T47D (cell line): ENCODE measurements at regions not wholly inside any gene's neighbourhood (a gene's known extent, or its start where the extent isn't known, plus 50 kb on each side); places are given as distances from the start of the nearest gene placed in this dataset.

Experiments used
- DNase-seq, 2 experiments: peaks; one replicate each; pipeline versions ENCODE4 v3.0.0 to v3.0.0-alpha.2; 2011 to 2012; ENCODE audit warnings: low read depth in 1 of 2, low spot score in 1 of 2
- JUND ChIP-seq: IDR thresholded peaks from 2 replicates; pipeline ENCODE4 v1.6.1; 2012; ENCODE audit warnings: low read depth
- in situ Hi-C: cut with HindIII; loops from 2 replicates; pipeline ENCODE4 v1.10.0; 2016; ENCODE audit warnings: low sequenced_read_pairs, low pct_unique_long_range_greater_than_20kb

DNA sequence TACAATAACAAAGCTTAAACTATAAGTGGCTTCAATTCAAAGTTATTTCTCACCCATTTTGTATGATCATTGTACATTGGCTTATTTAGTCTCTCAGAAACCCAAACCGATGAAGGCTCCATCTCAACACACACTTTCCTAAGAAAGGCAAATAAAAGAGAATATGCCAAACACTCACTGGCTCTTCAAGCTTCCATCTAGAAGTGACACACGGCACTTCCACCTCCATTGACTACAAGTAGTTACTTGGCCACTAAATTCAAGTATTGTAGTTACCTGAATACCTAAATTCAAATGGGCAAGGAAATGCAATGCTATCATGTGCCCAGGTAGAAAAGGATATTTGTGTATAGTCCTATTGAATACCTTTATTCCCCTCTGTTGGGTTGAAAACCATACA lies 170.6 kb downstream of the OGFRL1 start:
- TF ChIP-seq JUND = no peak
- in situ Hi-C loops = no loop called here
- DNase-seq = no peak

DNA sequence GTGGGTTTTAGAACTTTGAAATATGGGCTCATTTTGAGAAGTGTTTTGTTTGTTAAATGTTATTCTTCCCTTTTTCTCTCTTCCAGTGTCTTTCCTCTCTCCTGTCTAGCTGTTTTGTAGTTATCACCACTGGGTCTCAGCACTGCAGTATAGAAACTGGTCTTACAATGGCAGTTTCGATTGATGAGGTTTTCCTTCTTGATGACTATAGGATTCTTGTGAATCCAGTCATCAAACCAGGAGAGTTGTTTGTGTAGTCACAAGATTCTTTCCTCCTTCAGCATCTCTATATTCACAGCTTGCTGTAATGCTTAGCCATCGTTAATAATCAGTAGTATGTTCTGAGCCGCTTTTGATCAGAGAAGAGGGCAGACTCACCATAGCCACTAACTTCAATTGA lies 172.3 kb downstream of the OGFRL1 start:
- in situ Hi-C loops = no loop called here
- no peak for DNase-seq

DNA sequence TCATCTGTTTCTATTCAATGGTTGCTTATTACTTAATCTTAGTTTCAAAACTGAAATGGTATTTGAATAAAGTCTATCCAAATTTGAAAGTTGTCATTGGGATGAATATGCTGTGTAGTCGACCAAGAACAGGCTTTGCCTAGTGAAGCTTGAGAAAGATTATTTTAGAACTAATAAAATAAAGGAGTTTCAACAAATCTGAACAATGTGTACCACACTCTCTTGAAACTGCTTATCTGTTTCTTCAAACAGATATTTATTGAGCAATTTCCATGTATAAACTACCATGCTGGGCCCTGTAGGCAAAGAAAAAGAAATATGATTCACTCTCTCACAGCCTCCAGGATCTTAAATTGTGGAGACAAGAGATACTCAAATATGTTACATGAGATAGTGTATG lies 174.4 kb downstream of the OGFRL1 start:
- DNase-seq = no peak
- TF ChIP-seq JUND = no peak
- in situ Hi-C loops = no loop called here

More for the DNA sequence above, 172.3 kb downstream of the OGFRL1 start:
- no peak for TF ChIP-seq JUND

DNA sequence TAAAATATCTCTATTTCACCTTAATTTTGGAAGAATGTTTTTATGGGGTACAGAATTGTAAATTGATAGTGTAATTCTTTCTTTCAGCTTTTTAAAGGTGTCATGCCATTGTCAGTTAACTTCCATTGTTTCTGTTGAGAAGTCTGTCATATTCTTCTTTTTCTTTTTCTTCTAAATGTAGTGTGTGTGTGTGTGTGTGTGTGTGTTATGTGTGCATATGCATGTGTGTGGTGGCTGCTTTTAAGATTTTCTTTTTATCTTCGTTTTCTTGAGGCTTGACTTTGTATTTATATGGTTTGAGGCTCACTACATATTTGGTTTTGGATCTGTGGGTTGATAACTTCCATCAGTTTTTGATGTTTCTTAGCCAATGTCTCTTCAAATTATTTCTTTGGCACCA lies 176.5 kb downstream of the OGFRL1 start:
- in situ Hi-C loops = no loop called here
- no peak for DNase-seq
- TF ChIP-seq JUND = no peak

DNA sequence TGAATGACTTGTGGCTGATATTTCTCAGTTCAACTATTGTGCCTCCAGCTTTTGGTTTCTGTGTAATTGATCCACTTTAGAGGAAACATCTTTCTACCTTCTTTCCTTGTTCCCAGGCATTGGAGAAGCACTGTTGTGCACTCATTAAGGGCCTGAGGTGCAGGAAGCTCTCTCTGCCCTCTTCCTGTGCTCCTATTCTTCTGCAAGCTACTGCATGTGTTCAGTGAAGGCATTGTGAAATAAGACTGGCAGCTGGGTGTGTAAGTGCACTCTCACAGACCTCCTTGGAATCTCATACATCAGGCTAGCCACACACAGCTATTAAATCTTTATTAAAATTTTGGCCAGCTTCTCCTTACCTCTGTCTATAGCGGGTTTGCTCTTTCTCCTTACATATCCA lies 177.8 kb downstream of the OGFRL1 start:
- TF ChIP-seq JUND = no peak
- in situ Hi-C loops = no loop called here

DNA sequence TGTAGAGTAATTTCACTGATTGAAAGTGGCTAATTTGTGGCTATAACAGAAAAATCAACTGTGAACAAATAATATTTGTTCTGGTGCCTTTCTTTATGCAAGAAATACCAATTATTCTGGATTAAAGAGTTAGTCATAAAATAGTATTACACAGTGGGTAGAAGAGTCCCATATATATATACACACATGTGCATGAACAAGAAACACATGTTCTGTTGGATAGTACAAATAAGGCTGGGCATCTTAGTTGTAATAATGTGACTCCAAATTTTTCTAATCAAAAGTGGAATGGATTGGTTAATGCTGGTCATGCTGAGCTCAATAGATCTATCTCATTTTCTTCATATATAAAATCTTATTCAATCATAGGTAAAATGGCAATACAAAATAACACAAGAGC lies 179.4 kb downstream of the OGFRL1 start:
- no peak for TF ChIP-seq JUND
- DNase-seq = no peak
- in situ Hi-C loops = no loop called here

More for the DNA sequence above, 177.8 kb downstream of the OGFRL1 start:
- no peak for DNase-seq

DNA sequence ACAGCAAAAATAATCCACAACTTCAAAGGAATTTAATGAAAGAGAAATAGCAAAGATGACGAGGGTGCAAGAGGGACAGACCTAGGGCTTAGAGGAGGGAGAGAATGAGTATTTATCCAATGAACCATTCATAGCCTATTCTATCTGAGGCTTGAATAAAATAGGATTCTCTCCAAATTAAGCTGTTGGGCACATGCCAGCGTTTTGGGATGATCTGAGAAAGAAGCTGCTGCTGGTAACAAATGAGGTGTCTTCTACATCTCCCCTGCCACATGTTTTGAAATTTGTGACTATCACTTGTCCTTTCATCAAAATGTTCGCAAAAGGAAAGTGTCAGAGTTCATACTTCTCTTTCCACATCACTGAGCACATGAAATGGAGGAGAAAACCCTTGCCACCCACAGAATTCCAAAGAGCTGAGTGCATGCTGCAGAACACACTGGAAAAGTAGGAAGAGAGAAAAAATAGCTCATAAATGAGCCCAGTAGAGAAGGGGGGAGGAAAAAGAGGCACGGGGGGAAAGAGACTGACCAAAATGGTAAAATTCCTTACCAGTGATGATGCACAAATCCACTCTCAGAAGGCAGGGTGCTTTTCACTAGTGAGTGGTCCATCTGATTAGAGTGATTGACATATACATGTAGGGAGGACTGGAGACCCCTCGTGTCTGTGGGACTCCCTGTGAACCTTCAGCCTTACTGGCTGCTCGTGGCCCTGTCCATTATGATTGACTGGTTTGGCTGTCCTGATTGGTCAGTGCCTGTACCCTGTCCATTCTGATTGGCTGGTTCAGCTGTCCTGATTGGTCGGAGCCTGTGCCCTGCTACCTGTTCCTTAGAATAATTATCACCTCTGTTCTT lies 180.5 kb downstream of the OGFRL1 start:
- DNase-seq = no peak
- TF ChIP-seq JUND = no peak
- in situ Hi-C loops = no loop called here

DNA sequence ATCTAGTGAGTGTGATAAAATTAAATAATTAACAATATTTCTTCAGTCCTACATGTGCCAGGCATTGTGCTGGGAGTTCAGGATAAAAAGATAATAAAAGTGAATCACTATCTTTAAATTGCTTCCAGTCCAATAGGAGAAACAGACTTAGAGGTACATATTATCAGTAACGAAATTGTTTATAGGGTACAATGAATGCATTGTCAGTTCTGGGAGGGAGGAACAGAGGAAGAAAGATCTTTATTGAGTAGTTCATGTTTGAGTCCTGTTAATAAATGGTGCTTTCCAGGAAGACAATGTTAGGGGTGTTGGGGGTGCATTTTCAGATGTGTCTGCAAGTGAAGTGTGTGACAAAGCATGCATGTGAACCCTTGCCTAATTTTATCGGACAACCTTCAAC lies 183.1 kb downstream of the OGFRL1 start:
- no peak for TF ChIP-seq JUND
- in situ Hi-C loops = no loop called here

DNA sequence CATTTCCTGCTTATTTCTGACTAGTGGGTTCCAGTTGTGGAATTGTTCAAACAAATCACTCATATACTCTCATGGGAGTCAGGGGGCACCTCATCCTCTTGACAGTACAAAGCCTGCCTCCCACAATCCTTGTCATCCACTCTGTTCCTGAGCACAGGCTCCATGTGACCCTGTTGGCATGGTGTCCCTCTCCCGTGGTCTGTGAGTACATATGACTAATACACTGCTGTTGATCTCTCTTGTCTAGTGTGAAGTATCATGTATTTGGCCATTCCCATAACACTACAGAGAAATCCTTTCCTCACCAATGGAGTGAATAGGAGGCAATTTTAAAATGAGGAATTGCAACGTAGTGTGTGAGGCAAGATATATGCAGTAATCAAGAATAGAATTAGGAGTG lies 185.3 kb downstream of the OGFRL1 start:
- in situ Hi-C loops = no loop called here
- DNase-seq = no peak
- TF ChIP-seq JUND = no peak

More for the DNA sequence above, 183.1 kb downstream of the OGFRL1 start:
- DNase-seq = no peak

DNA sequence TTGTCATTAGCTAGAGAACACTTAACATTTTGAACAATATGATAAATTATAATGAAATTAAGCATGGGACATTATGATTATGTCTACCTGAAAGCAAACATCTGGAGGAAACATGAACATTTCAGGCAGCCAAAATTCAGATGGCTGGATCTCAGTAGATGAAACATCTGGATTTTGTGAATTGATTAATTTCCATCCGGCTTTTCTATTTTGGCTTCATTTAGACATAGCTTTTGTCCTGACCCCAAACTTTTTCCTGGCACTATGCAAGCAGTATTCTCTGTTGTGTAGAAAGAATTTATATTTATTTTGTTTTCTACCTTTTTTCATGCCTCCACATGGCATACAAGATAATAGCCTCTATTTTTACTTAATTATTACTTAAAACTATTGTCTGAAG lies 186.3 kb downstream of the OGFRL1 start:
- DNase-seq = no peak
- TF ChIP-seq JUND = no peak
- in situ Hi-C loops = no loop called here

DNA sequence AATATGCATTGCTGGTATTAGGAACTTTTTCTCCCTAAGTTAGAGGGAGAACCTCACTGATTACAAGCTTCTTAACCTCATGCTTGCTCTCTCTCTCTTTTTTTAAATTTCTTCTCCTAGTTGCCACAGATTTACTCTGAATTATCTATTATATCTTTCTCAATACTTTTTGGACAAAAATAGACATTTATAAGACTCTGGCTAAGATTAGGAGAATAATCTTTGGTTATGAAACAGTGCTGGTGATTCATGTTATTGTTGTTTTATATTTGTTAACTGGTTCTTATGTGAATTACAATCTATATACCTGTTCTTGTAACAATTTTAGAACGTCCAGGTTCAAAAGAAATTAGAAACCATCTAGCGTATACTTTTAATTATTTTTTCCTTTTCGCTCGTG lies 187.8 kb downstream of the OGFRL1 start:
- DNase-seq = no peak
- no peak for TF ChIP-seq JUND
- in situ Hi-C loops = no loop called here

DNA sequence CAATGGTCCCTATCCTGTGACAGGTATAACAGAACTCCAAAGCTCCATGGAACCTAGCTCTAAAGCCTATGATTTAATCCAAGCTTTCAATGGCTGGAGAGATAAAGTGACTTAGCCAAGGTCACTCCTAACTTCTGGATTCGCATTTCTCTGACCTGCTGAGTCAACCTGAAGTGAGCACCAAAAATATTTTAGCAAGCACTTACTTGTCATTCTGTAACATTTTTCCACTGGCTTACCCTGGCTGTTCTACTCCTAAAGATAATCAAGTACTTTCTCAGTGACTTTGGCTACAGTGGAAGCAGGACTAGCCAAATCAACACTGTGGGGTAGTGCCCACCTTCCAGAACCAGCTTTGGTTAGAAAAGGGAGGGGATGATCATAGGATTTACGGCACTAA lies 188.3 kb downstream of the OGFRL1 start:
- no peak for DNase-seq
- TF ChIP-seq JUND = no peak
- in situ Hi-C loops = no loop called here

DNA sequence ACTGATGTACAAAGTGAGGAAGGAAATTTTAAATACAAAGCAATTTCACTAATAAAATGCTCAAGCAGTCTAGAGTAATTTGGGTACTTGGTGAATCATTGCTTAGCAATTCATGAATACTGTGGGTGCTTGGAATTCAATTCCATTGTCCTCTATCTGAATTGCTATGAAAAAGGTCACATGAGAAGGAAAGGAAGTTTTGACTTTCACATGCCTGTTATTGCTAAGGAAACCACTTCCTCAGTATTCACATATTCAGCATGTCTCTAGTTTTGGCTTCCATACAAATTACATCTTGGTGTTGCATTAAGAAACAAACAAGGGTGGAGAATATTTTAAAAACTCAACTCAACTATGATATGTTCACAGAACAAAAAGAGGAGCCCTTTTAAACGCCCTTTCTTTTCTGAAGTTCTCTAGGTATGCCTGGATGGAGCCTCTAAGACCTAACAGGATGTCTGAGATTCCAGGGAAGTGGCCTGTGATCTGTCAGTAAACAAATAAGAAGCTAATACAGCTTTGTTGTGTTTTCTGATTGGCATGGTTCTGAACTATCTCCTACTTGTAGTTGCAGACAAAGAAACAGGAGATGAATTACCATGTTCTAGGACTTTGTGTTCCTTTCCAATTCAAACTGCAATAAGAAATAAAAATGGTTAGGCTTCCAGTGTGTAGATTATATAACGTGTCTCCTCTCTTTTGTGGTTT lies 190.4 kb downstream of the OGFRL1 start:
- TF ChIP-seq JUND = no peak
- DNase-seq = peak in 1 of 2 experiments; percentile 9

More for the DNA sequence above, 190.4 kb downstream of the OGFRL1 start:
- in situ Hi-C loops = no loop called here
